Activated CD8-positive, alpha-beta memory T cell treated with anti-CD3 and anti-CD28 coated beads, Interleukin-2, amount 10 ng/mL, durations not matched to agents 7 days and 5 days (primary cell): ENCODE measurements at regions not wholly inside any gene's neighbourhood (a gene's known extent, or its start where the extent isn't known, plus 50 kb on each side); places are given as distances from the start of the nearest gene placed in this dataset.

Source experiments
- ATAC-seq: fragments of 150-1000 bp; cut with Tn5 transposase; one replicate; pipeline ENCODE4 v1.10.0; 2021; ENCODE audit warnings: moderate library complexity
- CTCF ChIA-PET: fragments of 350-600 bp; sonication (Branson Sonifier 250); formaldehyde crosslinking; loops from one replicate; lab custom pipeline; 2021; ENCODE audit warnings: antibody characterized with exemption; lab: Charles Lee
- DNase-seq: peaks from one replicate; pipeline ENCODE4 v3.0.0-alpha.2; 2020
- H3K27ac Mint-ChIP-seq: one replicate; pipeline ENCODE4 v1.8.0; 2021; ENCODE audit warnings: mild to moderate bottlenecking, mixed read lengths
- H3K27me3 Mint-ChIP-seq: one replicate; pipeline ENCODE4 v1.8.0; 2021; ENCODE audit warnings: mixed read lengths
- H3K36me3 Mint-ChIP-seq: one replicate; pipeline ENCODE4 v1.8.0; 2021; ENCODE audit warnings: mild to moderate bottlenecking, mixed read lengths
- H3K4me1 Mint-ChIP-seq: one replicate; pipeline ENCODE4 v1.8.0; 2021; ENCODE audit warnings: mixed read lengths
- H3K4me3 Mint-ChIP-seq: one replicate; pipeline ENCODE4 v1.8.0; 2021; ENCODE audit warnings: mild to moderate bottlenecking, moderate library complexity, mixed read lengths
- H3K9me3 Mint-ChIP-seq: one replicate; pipeline ENCODE4 v1.8.0; 2022; ENCODE audit warnings: low read depth, mixed read lengths

- H3K36me3 Mint-ChIP-seq: no peaks in the 10 kb centered on the region
- DNase-seq (no peak), ATAC-seq (no peak)
- no peaks in the 10 kb centered on the region for H3K9me3 Mint-ChIP-seq
- H3K27ac Mint-ChIP-seq: no peak overlapping the region
- CTCF ChIA-PET: interaction anchor here (0.6 kb wide), 1 partner anchor 45 kb away, joined by 3 read pairs; no protein-coding TSS in a partner anchor
- H3K4me3 Mint-ChIP-seq: no peak overlapping the region
- H3K4me1 Mint-ChIP-seq: no peaks in the 10 kb centered on the region
- no peaks in the 10 kb centered on the region for H3K27me3 Mint-ChIP-seq
Observed at GRCh38 chr13:77415253-77416071, 88.6 kb upstream of the MYCBP2 start.

- Mint-ChIP-seq H3K9me3 (no peaks in the 10 kb centered on the region), H3K4me3 (no peak overlapping the region), H3K27me3 (no peaks in the 10 kb centered on the region), H3K4me1 (no peaks in the 10 kb centered on the region), H3K27ac (no peak overlapping the region), H3K36me3 (no peaks in the 10 kb centered on the region)
- CTCF ChIA-PET: no interaction called here
- DNase-seq: no peak
- ATAC-seq: no peak
Observed at GRCh38 chr13:77412860-77413259, 86.0 kb upstream of the MYCBP2 start.

DNA sequence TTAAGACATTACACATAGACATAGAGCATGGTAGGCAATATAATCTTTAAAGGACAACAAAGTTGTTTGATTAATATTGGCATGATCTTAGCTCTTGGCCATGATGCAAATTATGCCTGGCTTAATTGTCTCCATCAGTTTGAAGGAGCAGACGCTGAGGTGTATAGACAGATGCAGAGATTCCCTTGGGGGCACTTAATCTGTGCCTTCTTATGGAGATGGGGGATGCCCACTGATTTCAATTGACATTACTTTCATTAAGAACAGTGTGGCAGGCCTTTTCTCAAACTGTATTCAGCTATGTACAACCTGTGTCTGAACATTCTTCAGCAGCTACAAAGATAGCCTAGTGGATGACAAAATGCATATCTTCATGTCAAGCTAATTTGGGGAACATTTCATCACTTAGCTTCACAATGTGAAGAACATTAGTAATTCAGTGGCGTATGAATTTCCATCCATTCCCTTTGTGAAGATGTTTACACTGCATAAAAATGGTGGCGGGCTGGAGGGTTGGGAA lies 85.3 kb upstream of the MYCBP2 start:
- no peaks in the 10 kb centered on the region for H3K4me1 Mint-ChIP-seq
- no peak for DNase-seq
- H3K27ac Mint-ChIP-seq: no peak overlapping the region
- H3K27me3 Mint-ChIP-seq: no peaks in the 10 kb centered on the region
- no peak overlapping the region for H3K4me3 Mint-ChIP-seq
- ATAC-seq: no peak
- no peaks in the 10 kb centered on the region for H3K36me3 Mint-ChIP-seq
- H3K9me3 Mint-ChIP-seq: no peaks in the 10 kb centered on the region
- CTCF ChIA-PET: no interaction called here

- CTCF ChIA-PET: interaction anchor here (0.8 kb wide), 1 partner anchor 69 kb away, joined by 3 read pairs; no protein-coding TSS in a partner anchor
- no peaks in the 10 kb centered on the region for H3K36me3 Mint-ChIP-seq
- H3K4me3 Mint-ChIP-seq: no peak overlapping the region
- H3K9me3 Mint-ChIP-seq: no peaks in the 10 kb centered on the region
- H3K27ac Mint-ChIP-seq: no peak overlapping the region
- ATAC-seq: no peak
- no peaks in the 10 kb centered on the region for H3K4me1 Mint-ChIP-seq
- no peak for DNase-seq
- no peaks in the 10 kb centered on the region for H3K27me3 Mint-ChIP-seq
Observed at GRCh38 chr13:77409412-77409811, 82.5 kb upstream of the MYCBP2 start.

DNA sequence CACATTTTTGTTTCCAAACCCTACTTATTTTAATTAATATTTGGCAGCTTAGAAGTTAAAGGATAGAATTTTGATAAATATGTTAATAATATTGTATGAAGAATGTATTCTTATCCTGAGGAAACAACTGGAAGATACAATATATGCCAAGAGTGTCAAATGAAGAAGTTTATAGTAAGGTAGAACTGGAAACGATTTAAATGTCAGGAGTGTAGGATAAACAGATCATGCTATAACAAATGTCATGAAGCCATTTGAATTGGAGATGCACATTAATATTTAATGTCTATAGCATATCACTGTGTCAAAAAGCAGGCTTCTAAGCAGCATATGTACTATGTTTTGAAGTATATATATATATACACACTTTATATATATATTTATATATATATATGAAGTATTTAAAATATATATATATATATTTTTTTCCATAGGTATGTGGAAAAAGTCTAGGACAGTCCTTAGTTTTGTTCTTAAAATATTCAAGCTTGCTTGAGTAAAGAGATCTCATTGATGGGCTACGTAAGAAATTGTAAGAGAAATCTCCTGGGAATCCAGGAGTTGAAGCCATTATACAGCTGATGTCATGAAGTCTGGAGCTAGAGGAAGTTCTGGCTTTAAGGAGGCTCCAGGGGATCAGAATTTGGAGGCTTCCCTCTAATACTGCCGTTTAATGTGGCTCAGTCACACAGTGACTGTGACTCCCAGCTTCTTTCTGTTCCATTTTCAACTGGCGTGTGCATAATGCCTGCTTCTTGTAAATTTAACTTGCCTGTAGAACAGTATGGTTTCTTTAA lies 79.9 kb upstream of the MYCBP2 start:
- H3K27ac Mint-ChIP-seq: no peak overlapping the region
- H3K36me3 Mint-ChIP-seq: no peaks in the 10 kb centered on the region
- no peaks in the 10 kb centered on the region for H3K4me1 Mint-ChIP-seq
- H3K9me3 Mint-ChIP-seq: no peaks in the 10 kb centered on the region
- ATAC-seq: no peak
- no peaks in the 10 kb centered on the region for H3K27me3 Mint-ChIP-seq
- H3K4me3 Mint-ChIP-seq: no peak overlapping the region
- CTCF ChIA-PET: no interaction called here
- DNase-seq: no peak

GRCh38 chr13:77398825-77399620 lies 72.1 kb upstream of the MYCBP2 start:
- CTCF ChIA-PET: no interaction called here
- Mint-ChIP-seq H3K4me1 (no peaks in the 10 kb centered on the region), H3K36me3 (no peaks in the 10 kb centered on the region), H3K4me3 (no peak overlapping the region), H3K9me3 (no peaks in the 10 kb centered on the region), H3K27ac (no peak overlapping the region), H3K27me3 (peaks cover 3% of the 10 kb centered on the region)
- ATAC-seq (no peak), DNase-seq (no peak)

- CTCF ChIA-PET: interaction anchor here (0.6 kb wide), 1 partner anchor 11 kb away, joined by 8 read pairs; no protein-coding TSS in a partner anchor
- H3K36me3 Mint-ChIP-seq: no peaks in the 10 kb centered on the region
- no peaks in the 10 kb centered on the region for H3K9me3 Mint-ChIP-seq
- DNase-seq: no peak
- no peak overlapping the region for H3K27ac Mint-ChIP-seq
- peaks cover 3% of the 10 kb centered on the region for H3K27me3 Mint-ChIP-seq
- no peak overlapping the region for H3K4me3 Mint-ChIP-seq
- no peak for ATAC-seq
- H3K4me1 Mint-ChIP-seq: peaks cover 9% of the 10 kb centered on the region
Observed at GRCh38 chr13:77397636-77398035, 70.7 kb upstream of the MYCBP2 start.

- H3K9me3 Mint-ChIP-seq: no peaks in the 10 kb centered on the region
- DNase-seq (no peak), ATAC-seq (no peak)
- H3K36me3 Mint-ChIP-seq: no peaks in the 10 kb centered on the region
- CTCF ChIA-PET: no interaction called here
- peaks cover 31% of the 10 kb centered on the region for H3K4me1 Mint-ChIP-seq
- no peak overlapping the region for H3K27ac Mint-ChIP-seq
- no peaks in the 10 kb centered on the region for H3K27me3 Mint-ChIP-seq
- H3K4me3 Mint-ChIP-seq: no peak overlapping the region
Observed at GRCh38 chr13:77391475-77391874, 64.6 kb upstream of the MYCBP2 start.

DNA sequence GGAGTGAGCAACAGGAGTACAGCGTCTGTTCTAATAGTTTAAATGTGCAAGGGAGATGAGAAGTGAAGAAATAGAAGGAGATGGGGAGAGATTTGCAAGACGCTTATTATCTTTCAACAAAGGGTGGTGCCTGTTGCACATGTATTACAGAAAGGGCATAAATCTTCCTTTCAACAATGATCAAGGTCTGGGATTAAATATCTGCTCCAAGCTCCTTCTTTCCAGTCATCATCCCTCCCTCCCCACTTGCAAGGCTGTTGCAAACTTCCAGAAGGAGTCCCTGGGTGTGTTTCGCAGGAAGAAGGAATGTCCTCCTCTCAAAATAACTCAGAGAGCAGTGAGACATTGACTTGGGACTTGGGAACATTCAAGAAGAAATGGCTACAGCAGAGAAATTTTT lies 63.5 kb upstream of the MYCBP2 start:
- Mint-ChIP-seq H3K27ac (no peak overlapping the region), H3K4me1 (peaks cover 31% of the 10 kb centered on the region), H3K27me3 (peaks cover under 1% of the 10 kb centered on the region), H3K9me3 (no peaks in the 10 kb centered on the region), H3K4me3 (no peak overlapping the region), H3K36me3 (no peaks in the 10 kb centered on the region)
- ATAC-seq (no peak), DNase-seq (no peak)
- CTCF ChIA-PET: no interaction called here

- peak; percentile 63 for ATAC-seq
Observed at GRCh38 chr13:77389625-77390000, 62.7 kb upstream of the MYCBP2 start.

DNA sequence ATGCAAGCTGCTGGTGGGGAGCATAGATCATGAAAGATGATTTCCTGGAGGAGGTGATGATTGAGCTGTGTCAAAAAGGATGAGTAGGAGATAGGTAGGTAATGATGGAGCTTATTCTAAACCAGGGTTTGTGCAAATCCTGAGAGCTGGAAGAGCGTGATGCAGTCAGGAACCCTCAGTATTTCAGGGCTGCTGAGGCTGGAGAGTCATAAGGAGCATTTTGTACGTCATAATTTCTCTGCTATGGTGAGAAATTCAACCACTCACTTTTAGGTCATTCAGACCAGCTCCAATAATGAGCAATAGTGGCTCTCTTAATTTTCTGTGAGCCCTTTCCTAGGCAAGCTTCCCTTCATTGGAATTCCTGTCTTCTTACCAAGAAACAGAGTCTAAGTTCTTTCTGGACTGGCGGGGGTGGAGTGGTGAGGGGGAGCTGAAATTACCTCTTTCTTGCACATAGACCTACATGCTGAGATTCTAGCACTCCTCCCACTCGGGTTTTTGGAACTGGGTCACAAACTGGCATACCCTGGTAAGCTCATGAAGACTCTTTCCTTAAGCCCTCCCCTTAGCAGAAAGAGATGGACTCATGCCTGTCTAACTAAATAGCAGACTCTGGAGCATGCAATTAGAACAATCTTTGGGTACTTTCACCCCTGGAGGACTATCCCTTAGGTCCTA lies 62.2 kb upstream of the MYCBP2 start:
- DNase-seq (no peak), ATAC-seq (peak; percentile 51)
- Mint-ChIP-seq H3K27me3 (peaks cover 6% of the 10 kb centered on the region), H3K4me3 (no peak overlapping the region), H3K4me1 (peaks cover 31% of the 10 kb centered on the region), H3K27ac (no peak overlapping the region), H3K36me3 (no peaks in the 10 kb centered on the region), H3K9me3 (no peaks in the 10 kb centered on the region)
- CTCF ChIA-PET: interaction anchor here (0.6 to 1.5 kb wide), 2 partner anchors 22 to 399 kb away, joined by 3 read pairs; no protein-coding TSS in a partner anchor

More at GRCh38 chr13:77389625-77390000, 62.7 kb upstream of the MYCBP2 start:
- CTCF ChIA-PET: no interaction called here
- Mint-ChIP-seq H3K9me3 (no peaks in the 10 kb centered on the region), H3K27ac (peak overlapping the region; percentile 7), H3K36me3 (no peaks in the 10 kb centered on the region), H3K4me3 (no peak overlapping the region), H3K27me3 (peaks cover 2% of the 10 kb centered on the region), H3K4me1 (peaks cover 31% of the 10 kb centered on the region)
- DNase-seq: no peak

- DNase-seq (no peak), ATAC-seq (no peak)
- no peak overlapping the region for H3K27ac Mint-ChIP-seq
- H3K4me3 Mint-ChIP-seq: no peak overlapping the region
- H3K4me1 Mint-ChIP-seq: peaks cover 23% of the 10 kb centered on the region
- H3K36me3 Mint-ChIP-seq: no peaks in the 10 kb centered on the region
- peaks cover 13% of the 10 kb centered on the region for H3K27me3 Mint-ChIP-seq
- CTCF ChIA-PET: interaction anchor here (1.5 kb wide), 1 partner anchor 20 kb away, joined by 3 read pairs; no protein-coding TSS in a partner anchor
- H3K9me3 Mint-ChIP-seq: no peaks in the 10 kb centered on the region
Observed at GRCh38 chr13:77387607-77388200, 60.8 kb upstream of the MYCBP2 start.
